Activated T-helper 17 cell treated with anti-CD3 and anti-CD28 coated beads, Interleukin-2, amount 50 U/mL, for 72 hours (primary cell): ENCODE measurements at regions not wholly inside any gene's neighbourhood (a gene's known extent, or its start where the extent isn't known, plus 50 kb on each side); places are given as distances from the start of the nearest gene placed in this dataset.

Experiments used
- ATAC-seq: fragments of 150-1000 bp; cut with Tn5 transposase; replicated peaks from 2 replicates; pipeline ENCODE4 v1.10.0; 2021; ENCODE audit warnings: mild to moderate bottlenecking, moderate library complexity
- H3K27ac Mint-ChIP-seq: one replicate; pipeline ENCODE4 v1.8.0; 2022; ENCODE audit warnings: mixed read lengths
- H3K27me3 Mint-ChIP-seq: one replicate; pipeline ENCODE4 v1.8.0; 2022; ENCODE audit warnings: mixed read lengths
- H3K36me3 Mint-ChIP-seq: one replicate; pipeline ENCODE4 v1.8.0; 2022; ENCODE audit warnings: low read depth, mild to moderate bottlenecking, mixed read lengths
- H3K4me1 Mint-ChIP-seq: one replicate; pipeline ENCODE4 v1.8.0; 2022; ENCODE audit warnings: mixed read lengths
- H3K4me3 Mint-ChIP-seq: one replicate; pipeline ENCODE4 v1.8.0; 2022; ENCODE audit warnings: mild to moderate bottlenecking, mixed read lengths
- H3K9me3 Mint-ChIP-seq: one replicate; pipeline ENCODE4 v1.8.0; 2022; ENCODE audit warnings: mixed read lengths

DNA sequence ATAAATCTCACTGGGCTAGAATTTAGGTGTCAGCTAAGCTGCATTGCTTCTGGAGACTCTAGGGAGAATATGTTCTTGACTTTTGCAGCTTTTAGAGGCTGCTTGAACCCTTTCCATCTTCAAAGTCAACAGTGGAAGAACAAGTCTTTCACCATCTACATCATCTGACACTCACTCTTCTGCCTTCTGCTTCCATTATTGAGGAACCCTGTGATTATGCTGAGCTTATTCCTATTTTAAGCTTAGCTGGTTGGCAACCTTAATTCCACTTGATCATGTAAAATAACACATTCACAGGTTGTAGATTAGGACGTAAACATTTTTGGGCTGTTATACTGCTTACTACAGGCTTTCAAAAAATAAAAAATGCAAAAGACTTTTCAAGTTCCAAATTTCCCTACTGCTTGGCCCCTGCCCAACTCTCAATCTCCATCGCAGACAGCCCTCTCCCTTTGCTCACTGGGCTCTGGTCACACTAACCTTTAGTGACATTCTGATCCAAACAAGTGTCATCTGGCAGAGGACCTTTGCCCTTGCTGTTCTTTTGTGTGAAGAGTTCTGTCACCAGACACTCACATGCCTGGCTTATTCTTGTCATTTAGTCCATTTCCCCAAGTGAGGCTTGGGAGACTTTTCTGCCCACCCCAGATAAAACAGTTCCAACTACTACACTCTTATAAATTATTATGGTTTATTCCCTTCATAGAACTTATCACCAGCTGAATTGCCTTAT lies 1056.0 kb downstream of the STIM2 start:
- H3K36me3 Mint-ChIP-seq = no peaks in the 10 kb centered on the region
- H3K4me1 Mint-ChIP-seq = no peaks in the 10 kb centered on the region
- no peaks in the 10 kb centered on the region for H3K27me3 Mint-ChIP-seq
- H3K9me3 Mint-ChIP-seq = peaks cover 14% of the 10 kb centered on the region
- no peak overlapping the region for H3K27ac Mint-ChIP-seq
- H3K4me3 Mint-ChIP-seq = no peak overlapping the region
- ATAC-seq = no peak

DNA sequence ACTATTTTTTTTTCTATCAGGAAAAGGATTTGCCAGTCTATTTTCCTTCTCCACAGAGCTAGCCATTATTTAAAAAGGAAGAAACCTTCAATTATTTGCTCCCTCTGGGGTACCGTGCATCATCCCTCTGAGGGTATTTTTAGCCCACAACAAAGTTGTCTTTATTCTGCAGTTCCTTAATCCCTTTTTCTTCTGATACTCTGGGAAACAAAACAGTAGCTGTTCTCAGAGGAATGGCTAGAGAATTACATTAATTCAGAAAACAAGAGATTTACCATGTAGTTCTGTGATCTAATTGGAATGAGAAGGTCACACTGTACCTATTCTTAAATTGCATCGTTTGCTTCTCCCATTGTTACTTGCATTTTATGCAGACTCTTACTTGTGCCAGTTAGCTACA lies 1056.7 kb downstream of the STIM2 start:
- H3K27ac Mint-ChIP-seq = no peak overlapping the region
- H3K36me3 Mint-ChIP-seq = no peaks in the 10 kb centered on the region
- H3K4me1 Mint-ChIP-seq = no peaks in the 10 kb centered on the region
- ATAC-seq = no peak
- no peaks in the 10 kb centered on the region for H3K27me3 Mint-ChIP-seq
- peaks cover 14% of the 10 kb centered on the region for H3K9me3 Mint-ChIP-seq
- no peak overlapping the region for H3K4me3 Mint-ChIP-seq

DNA sequence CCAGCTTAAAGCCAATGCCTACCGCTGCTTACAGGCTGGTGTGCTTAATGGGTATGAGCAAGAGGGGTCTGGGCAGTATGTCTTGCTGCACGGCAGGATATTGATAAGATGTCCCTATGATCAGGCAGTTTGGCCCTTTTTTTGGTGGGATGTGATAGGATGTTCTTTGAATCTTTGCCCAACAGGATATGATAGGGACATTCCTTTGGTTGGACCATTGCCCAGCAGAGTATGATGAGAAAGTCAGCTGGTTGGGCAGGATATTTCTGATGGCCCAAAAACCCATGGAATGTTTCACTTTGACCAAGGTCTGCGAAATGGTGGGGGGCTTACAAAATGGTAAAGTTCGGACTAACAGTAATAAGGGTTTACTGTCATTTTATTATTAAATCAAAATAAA lies 1060.6 kb downstream of the STIM2 start:
- Mint-ChIP-seq H3K27ac (no peak overlapping the region), H3K9me3 (peaks cover 18% of the 10 kb centered on the region), H3K4me3 (no peak overlapping the region), H3K36me3 (no peaks in the 10 kb centered on the region), H3K27me3 (no peaks in the 10 kb centered on the region), H3K4me1 (no peaks in the 10 kb centered on the region)
- no peak for ATAC-seq

DNA sequence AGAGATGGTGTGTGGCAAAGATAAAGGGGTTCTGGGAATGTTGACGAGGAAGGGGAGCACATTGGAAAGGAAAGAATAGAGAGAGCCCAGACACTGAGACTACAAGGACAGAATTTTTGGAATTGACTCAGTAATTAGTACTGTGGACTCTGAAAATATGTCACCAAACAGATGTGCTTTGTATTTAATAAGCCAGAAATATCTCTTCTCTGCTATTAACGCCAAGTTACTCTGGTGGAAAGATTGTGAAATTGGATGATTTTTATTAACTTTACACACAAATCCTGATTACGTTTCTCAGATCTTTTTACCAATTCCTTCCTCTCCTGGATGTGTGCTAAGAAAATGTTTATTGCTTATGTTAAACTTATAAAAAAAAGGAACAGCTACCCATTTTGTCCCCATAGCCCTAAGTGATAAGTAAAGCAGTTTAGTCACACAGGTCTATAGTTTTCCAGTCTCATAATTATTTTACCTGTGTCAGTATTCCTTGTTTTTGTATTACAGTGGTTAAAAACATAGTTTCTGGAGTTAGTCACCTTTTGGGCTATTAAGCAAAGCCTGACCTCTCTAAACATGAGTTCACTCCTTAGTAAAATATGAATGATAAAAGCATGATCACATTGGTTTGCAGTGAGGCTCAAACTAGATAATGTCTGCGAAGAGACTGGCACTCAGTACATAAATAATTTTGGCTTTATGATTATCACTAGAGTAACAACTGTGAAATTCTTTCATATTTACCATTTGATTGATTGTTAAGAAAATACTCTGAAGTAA lies 1068.3 kb downstream of the STIM2 start:
- no peaks in the 10 kb centered on the region for H3K27me3 Mint-ChIP-seq

DNA sequence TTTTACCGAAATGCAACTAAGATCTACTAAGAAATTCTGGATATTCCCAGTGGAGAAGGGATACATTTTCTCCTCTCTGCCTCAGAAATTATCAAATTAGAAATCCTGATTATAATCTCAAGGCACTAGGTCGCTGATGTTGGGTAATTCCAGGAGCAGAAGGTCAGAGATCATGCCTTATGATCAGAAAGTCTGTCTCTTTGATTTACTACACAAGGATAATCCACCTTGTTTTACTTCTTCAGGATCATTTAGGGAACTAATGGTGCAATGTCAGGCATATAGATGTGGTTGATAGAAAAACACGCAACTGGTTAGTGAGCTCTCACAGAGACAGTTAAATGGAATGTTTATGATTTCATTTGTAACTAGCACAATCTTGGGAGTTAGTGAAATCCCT lies 1069.7 kb downstream of the STIM2 start:
- ATAC-seq = no peak
- Mint-ChIP-seq H3K27me3 (no peaks in the 10 kb centered on the region), H3K27ac (no peak overlapping the region), H3K9me3 (no peaks in the 10 kb centered on the region), H3K36me3 (no peaks in the 10 kb centered on the region), H3K4me1 (no peaks in the 10 kb centered on the region), H3K4me3 (no peak overlapping the region)

More for the DNA sequence above, 1068.3 kb downstream of the STIM2 start:
- Mint-ChIP-seq H3K9me3 (no peaks in the 10 kb centered on the region), H3K27ac (no peak overlapping the region), H3K4me1 (no peaks in the 10 kb centered on the region), H3K4me3 (no peak overlapping the region), H3K36me3 (no peaks in the 10 kb centered on the region)
- ATAC-seq = no peak

DNA sequence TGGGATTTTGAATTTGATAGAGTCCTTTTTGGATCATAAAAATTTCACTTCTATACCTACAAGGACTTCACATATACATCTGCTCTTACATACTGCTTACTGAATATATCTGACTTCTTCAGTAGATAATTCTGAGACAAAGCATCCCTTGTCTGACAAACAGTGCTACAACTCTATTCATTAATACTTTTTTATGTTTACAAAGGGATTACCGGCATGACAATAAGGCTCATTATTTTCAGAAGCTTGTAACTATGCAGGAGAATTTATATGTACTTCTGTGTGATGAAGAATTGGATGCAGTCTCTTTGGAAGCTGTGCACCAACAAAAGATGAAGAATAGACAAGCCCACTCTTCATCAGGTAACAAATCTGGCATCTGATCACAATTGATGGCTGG lies 1070.3 kb downstream of the STIM2 start:
- no peaks in the 10 kb centered on the region for H3K27me3 Mint-ChIP-seq
- H3K27ac Mint-ChIP-seq = no peak overlapping the region
- H3K36me3 Mint-ChIP-seq = no peaks in the 10 kb centered on the region
- ATAC-seq = no peak
- no peaks in the 10 kb centered on the region for H3K4me1 Mint-ChIP-seq
- H3K4me3 Mint-ChIP-seq = no peak overlapping the region
- H3K9me3 Mint-ChIP-seq = no peaks in the 10 kb centered on the region

DNA sequence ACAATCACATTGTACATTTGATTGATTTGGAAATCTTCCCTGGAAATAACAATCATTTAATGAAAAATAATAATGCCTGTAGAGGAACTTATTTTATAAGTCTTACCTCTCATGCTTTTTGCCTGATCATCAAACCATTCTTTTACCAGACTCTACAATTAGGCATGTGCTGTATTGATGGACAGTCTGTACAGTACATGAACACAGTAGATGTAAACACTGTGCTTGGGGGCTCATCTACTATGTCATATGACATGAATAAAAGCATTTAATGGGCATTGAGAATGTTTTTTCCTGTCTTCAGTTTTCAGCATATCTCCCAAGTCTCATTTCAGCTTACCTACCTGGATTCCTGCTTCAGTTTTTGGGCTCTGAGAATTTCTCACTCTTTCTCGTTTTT lies 1070.9 kb downstream of the STIM2 start:
- no peak overlapping the region for H3K4me3 Mint-ChIP-seq
- no peaks in the 10 kb centered on the region for H3K4me1 Mint-ChIP-seq
- no peaks in the 10 kb centered on the region for H3K27me3 Mint-ChIP-seq
- no peaks in the 10 kb centered on the region for H3K36me3 Mint-ChIP-seq
- ATAC-seq = no peak
- no peak overlapping the region for H3K27ac Mint-ChIP-seq
- no peaks in the 10 kb centered on the region for H3K9me3 Mint-ChIP-seq

DNA sequence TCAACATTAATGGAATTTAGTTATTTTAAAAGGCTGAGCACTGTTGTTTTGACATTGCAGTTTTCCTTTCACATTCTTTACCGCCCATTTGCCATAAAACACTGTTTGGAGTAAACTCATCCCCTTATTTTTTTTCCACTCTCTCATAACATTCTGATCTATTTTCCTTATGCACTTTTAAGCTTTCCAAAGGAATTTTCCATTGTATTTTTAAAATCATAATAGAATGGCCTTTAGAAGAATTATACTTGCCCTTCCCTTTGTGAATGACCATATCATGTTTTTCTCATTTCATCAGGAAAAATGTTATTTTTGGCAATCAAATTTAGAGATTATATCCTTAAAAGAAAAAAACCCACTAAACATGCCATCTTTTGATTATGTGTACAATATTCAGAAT lies 1074.2 kb downstream of the STIM2 start:
- no peaks in the 10 kb centered on the region for H3K4me1 Mint-ChIP-seq
- H3K27me3 Mint-ChIP-seq = no peaks in the 10 kb centered on the region
- no peaks in the 10 kb centered on the region for H3K36me3 Mint-ChIP-seq
- peaks cover 4% of the 10 kb centered on the region for H3K9me3 Mint-ChIP-seq
- no peak overlapping the region for H3K27ac Mint-ChIP-seq
- no peak for ATAC-seq
- no peak overlapping the region for H3K4me3 Mint-ChIP-seq

DNA sequence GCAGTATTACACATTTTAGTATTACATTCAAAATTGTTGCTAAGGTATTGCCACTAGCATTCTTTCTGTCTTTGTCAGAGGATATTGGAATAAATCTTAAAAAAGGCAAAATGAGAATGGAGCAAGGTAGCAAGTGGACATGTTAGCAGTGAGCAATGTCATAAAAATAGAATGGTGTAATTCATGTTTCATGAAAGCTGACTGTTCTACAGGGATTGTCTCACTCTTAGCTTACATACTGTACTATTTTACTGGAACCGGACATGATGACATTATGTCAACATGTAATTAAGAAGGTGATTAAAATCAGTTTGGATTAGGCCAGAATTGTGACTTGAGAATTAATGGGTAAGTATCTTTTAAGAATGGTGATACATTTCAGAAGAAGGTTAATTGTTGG lies 1086.2 kb downstream of the STIM2 start:
- Mint-ChIP-seq H3K27ac (no peak overlapping the region), H3K4me1 (no peaks in the 10 kb centered on the region), H3K36me3 (no peaks in the 10 kb centered on the region), H3K4me3 (no peak overlapping the region), H3K27me3 (no peaks in the 10 kb centered on the region), H3K9me3 (no peaks in the 10 kb centered on the region)
- ATAC-seq = no peak

DNA sequence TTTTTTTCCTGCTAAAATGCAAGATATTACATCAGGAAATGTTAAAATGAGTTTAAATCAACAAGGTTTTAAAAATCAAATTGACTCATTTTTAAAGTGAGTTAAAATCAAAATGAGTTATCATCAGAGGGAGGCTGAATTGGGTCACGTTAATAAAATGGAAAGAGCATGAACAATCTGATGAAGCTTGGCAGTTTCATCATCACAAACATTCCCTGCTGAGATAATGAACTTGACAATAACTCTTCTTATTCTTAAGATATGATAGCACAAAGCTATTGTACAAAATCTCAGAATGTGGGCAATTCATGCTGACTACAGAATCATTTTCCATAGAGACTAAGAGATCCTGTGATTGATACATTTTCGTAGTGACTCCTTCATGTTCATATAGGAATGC lies 1086.7 kb downstream of the STIM2 start:
- Mint-ChIP-seq H3K9me3 (no peaks in the 10 kb centered on the region), H3K36me3 (no peaks in the 10 kb centered on the region), H3K27me3 (no peaks in the 10 kb centered on the region), H3K27ac (no peak overlapping the region), H3K4me3 (no peak overlapping the region), H3K4me1 (no peaks in the 10 kb centered on the region)
- ATAC-seq = no peak

DNA sequence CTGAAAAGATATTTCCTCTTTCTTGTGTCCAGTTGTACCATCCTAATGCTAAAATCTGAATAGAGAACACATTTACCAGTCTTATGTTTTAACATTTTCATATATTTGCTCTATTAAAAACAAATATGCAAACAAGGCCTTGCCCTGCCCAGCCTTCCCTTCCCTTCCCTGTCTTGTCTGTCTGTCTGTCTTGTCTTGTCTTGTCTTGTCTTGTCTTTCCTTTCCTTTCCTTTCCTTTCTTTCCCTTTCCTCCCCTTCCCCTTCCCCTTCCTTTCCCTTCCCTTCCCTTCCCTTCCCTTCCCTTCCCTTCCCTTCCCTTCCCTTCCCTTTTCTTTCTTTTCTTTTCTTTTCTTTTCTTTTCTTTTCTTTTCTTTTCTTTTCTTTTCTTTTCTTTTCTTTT lies 1103.5 kb downstream of the STIM2 start:
- ATAC-seq = no peak
- Mint-ChIP-seq H3K4me1 (no peaks in the 10 kb centered on the region), H3K27ac (no peak overlapping the region), H3K9me3 (peaks cover 9% of the 10 kb centered on the region), H3K36me3 (no peaks in the 10 kb centered on the region), H3K27me3 (no peaks in the 10 kb centered on the region), H3K4me3 (no peak overlapping the region)

DNA sequence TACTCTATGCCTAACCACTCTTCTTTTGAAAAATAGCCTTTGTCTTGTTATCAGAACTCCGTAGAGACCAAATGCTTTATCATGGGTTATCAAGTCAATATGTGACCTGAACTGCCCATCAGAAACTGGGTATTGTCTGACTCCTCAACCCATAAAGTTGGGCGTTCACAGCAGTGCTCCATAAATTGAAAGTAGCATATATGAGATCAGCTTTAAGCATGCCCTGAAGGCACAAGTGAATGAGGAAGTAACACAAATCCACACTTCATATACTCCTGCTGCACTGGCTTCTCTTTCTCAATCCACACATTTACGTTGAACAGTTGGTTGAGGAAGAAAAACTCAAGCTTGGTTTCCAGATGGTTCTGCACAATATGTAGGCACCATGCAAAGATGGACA lies 1106.0 kb downstream of the STIM2 start:
- H3K4me3 Mint-ChIP-seq = no peak overlapping the region
- H3K27ac Mint-ChIP-seq = no peak overlapping the region
- no peaks in the 10 kb centered on the region for H3K27me3 Mint-ChIP-seq
- ATAC-seq = no peak
- no peaks in the 10 kb centered on the region for H3K4me1 Mint-ChIP-seq
- H3K9me3 Mint-ChIP-seq = peaks cover 10% of the 10 kb centered on the region
- no peaks in the 10 kb centered on the region for H3K36me3 Mint-ChIP-seq

DNA sequence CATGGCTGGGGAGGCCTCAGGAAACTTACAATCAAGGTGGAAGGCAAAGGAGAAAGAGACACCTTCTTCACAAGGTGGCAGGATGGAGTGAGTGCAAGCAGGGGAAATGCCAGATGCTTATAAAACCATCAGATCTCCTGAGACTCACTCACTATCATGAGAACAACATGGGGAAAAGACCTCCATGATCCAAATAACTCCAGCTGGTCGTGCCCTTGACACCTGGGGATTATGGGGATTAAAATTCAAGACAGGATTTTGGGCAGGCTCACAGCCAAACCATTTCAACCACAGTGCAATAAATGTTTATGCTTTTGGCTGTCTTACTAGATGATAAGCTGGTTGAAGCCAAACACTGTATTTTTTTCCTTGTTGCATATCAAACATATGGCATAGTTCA lies 1112.4 kb downstream of the STIM2 start:
- Mint-ChIP-seq H3K27me3 (no peaks in the 10 kb centered on the region), H3K36me3 (no peaks in the 10 kb centered on the region), H3K27ac (no peak overlapping the region), H3K4me3 (no peak overlapping the region), H3K9me3 (peaks cover 13% of the 10 kb centered on the region), H3K4me1 (no peaks in the 10 kb centered on the region)
- no peak for ATAC-seq

DNA sequence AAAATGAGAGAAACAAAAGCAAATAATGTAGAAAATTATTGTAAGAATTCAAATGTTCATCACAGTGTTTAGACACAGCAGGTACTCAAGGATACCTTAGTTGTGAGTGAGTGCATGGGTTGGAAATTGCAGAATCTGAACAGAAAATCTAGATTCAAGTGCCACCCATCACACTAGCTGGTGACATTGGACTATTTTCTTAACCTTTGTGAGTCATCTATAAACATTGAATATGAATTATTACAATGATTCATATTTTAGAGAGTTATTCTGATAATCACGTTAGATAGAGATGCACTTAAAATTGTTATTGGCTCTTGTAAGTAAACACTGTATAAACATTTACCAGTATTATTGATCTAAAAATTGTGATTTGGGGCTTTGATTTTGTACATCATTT lies 1113.1 kb downstream of the STIM2 start:
- Mint-ChIP-seq H3K9me3 (peaks cover 12% of the 10 kb centered on the region), H3K36me3 (no peaks in the 10 kb centered on the region), H3K27ac (no peak overlapping the region), H3K4me3 (no peak overlapping the region), H3K4me1 (no peaks in the 10 kb centered on the region), H3K27me3 (no peaks in the 10 kb centered on the region)
- ATAC-seq = no peak

DNA sequence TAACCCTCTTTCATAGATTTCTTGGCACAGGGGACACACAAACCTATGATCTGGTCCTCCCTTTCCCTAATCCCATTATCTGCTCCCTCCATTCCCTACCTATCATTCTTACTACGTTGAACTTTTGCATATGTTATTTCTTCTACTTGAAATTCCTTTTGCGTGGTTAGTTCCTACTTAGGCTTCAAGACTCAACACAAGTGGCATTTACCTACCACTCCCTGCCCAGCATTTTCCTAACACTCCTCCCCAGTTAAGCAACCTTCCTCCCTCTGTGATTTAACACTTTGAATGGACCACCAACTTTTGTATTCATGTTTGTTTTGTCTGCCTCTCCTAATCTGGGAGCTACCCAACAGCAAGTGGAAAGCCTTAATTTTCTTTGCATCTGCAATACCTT lies 1113.7 kb downstream of the STIM2 start:
- no peak for ATAC-seq
- no peaks in the 10 kb centered on the region for H3K27me3 Mint-ChIP-seq
- H3K27ac Mint-ChIP-seq = no peak overlapping the region
- no peaks in the 10 kb centered on the region for H3K4me1 Mint-ChIP-seq
- no peak overlapping the region for H3K4me3 Mint-ChIP-seq
- H3K36me3 Mint-ChIP-seq = no peaks in the 10 kb centered on the region
- peaks cover 17% of the 10 kb centered on the region for H3K9me3 Mint-ChIP-seq
